IMR-90 (cell line): ENCODE measurements at regions not wholly inside any gene's neighbourhood (a gene's known extent, or its start where the extent isn't known, plus 50 kb on each side); places are given as distances from the start of the nearest gene placed in this dataset.
"Not testable (repeated sequence)": the region's sequence is repeated elsewhere in the genome, so short reads cannot be mapped to it uniquely, and the experiment has no call there.

ENCODE experiments used
- ATAC-seq: fragments of 200-7000 bp; cut with Tn5 transposase; 2 replicates; pipeline ENCODE4 v1.9.1; 2020; ENCODE audit warnings: low read depth, mild to moderate bottlenecking, moderate library complexity
- BruUV-seq: library from RNA; stranded (reverse); fragments of 400-500 nt; replicated peaks from 2 replicates; lab custom pipeline; 2021; lab: Mats Ljungman, UMichigan
- CTCF ChIA-PET: fragments of 300-600 bp; formaldehyde crosslinking; extraction: SDS; loops from one replicate; lab custom pipeline; 2021; ENCODE audit warnings: antibody characterized with exemption; lab: Yijun Ruan, JAX
- POLR2A ChIA-PET: fragments of 300-600 bp; sonication (Branson Sonifier 250); formaldehyde crosslinking; loops from one replicate; lab custom pipeline; 2022; ENCODE audit warnings: antibody characterized with exemption; ENCODE audit not compliant: unreplicated experiment; lab: Charles Lee
- DNase-seq: peaks from one replicate; pipeline ENCODE4 v3.0.0; 2013
- H2AFZ ChIP-seq: replicated peaks from 2 replicates; pipeline ENCODE3; 2013; ENCODE audit warnings: low read length, mild to moderate bottlenecking; ENCODE audit not compliant: poor library complexity
- H2AK5ac ChIP-seq: 2 replicates; pipeline ENCODE4 v1.6.1; 2013; ENCODE audit warnings: low read depth, low read length, inconsistent platforms
- H2AK9ac ChIP-seq: replicated peaks from 2 replicates; pipeline ENCODE3; 2013; ENCODE audit warnings: mild to moderate bottlenecking, low read depth, low read length, moderate library complexity; ENCODE audit not compliant: poor library complexity
- H2BK120ac ChIP-seq: 2 replicates; pipeline ENCODE4 v1.6.1; 2013; ENCODE audit warnings: low read depth, low read length, inconsistent platforms
- H2BK15ac ChIP-seq: 3 replicates; pipeline ENCODE4 v1.6.1; 2013; ENCODE audit warnings: low read depth, low read length, inconsistent platforms
- H2BK20ac ChIP-seq: 2 replicates; pipeline ENCODE4 v1.6.1; 2013; ENCODE audit warnings: low read depth, mild to moderate bottlenecking, inconsistent platforms, low read length, moderate library complexity
- H2BK5ac ChIP-seq: 2 replicates; pipeline ENCODE4 v1.6.1; 2013; ENCODE audit warnings: mild to moderate bottlenecking, low read depth, low read length, inconsistent platforms; ENCODE audit not compliant: poor library complexity, severe bottlenecking
- H3K14ac ChIP-seq: replicated peaks from 2 replicates; pipeline ENCODE4 v1.6.1; 2013; ENCODE audit warnings: low read depth, low read length, inconsistent platforms
- H3K18ac ChIP-seq: 2 replicates; pipeline ENCODE4 v1.6.1; 2013; ENCODE audit warnings: low read depth, low read length, control low read depth
- H3K23ac ChIP-seq: 2 replicates; pipeline ENCODE4 v1.6.1; 2013; ENCODE audit warnings: low read depth, low read length, inconsistent platforms
- H3K27ac ChIP-seq: 2 replicates; pipeline ENCODE4 v1.5.1; 2013; ENCODE audit warnings: mild to moderate bottlenecking, control low read depth, low read length; ENCODE audit not compliant: insufficient read depth
- H3K27me3 ChIP-seq: 2 replicates; pipeline ENCODE4 v1.6.1; 2013; ENCODE audit warnings: low read length; ENCODE audit not compliant: control insufficient read depth, insufficient read depth
- H3K36me3 ChIP-seq: 2 replicates; pipeline ENCODE4 v1.6.1; 2013; ENCODE audit warnings: low read length, mixed read lengths; ENCODE audit not compliant: control insufficient read depth, insufficient read depth
- H3K4ac ChIP-seq: 2 replicates; pipeline ENCODE4 v1.6.1; 2013; ENCODE audit warnings: low read depth, low read length, inconsistent platforms
- H3K4me1 ChIP-seq: 2 replicates; pipeline ENCODE4 v1.6.1; 2013; ENCODE audit warnings: low read length, mixed read lengths; ENCODE audit not compliant: control insufficient read depth, insufficient read depth
- H3K4me2 ChIP-seq: 2 replicates; pipeline ENCODE4 v1.6.1; 2013; ENCODE audit warnings: low read depth, mild to moderate bottlenecking, control low read depth, low read length, moderate library complexity
- H3K4me3 ChIP-seq: 2 replicates; pipeline ENCODE4 v1.5.1; 2013; ENCODE audit warnings: low read depth, mild to moderate bottlenecking, control low read depth, low read length, moderate library complexity; ENCODE audit not compliant: insufficient read depth
- H3K56ac ChIP-seq: 2 replicates; pipeline ENCODE4 v1.6.1; 2013; ENCODE audit warnings: low read length, inconsistent platforms; ENCODE audit not compliant: insufficient read depth; ENCODE audit errors: extremely low read depth
- H3K79me1 ChIP-seq, 2 experiments: 2 replicates each; pipeline ENCODE4 v1.6.1; 2013; ENCODE audit warnings: low read length in 2 of 2, inconsistent platforms in 1 of 2, low read depth in 1 of 2
- H3K9ac ChIP-seq: 2 replicates; pipeline ENCODE4 v1.6.1; 2013; ENCODE audit warnings: low read depth, low read length, control low read depth
- H3K9me1 ChIP-seq: 2 replicates; pipeline ENCODE4 v1.6.1; 2013; ENCODE audit warnings: low read length, inconsistent platforms; ENCODE audit not compliant: insufficient read depth
- H3K9me3 ChIP-seq: 2 replicates; pipeline ENCODE4 v1.6.1; 2013; ENCODE audit warnings: low read length; ENCODE audit not compliant: control insufficient read depth, insufficient read depth
- H4K20me1 ChIP-seq: 2 replicates; pipeline ENCODE4 v1.6.1; 2013; ENCODE audit warnings: low read length, inconsistent platforms; ENCODE audit not compliant: insufficient read depth
- H4K5ac ChIP-seq: 2 replicates; pipeline ENCODE4 v1.6.1; 2013; ENCODE audit warnings: mild to moderate bottlenecking, low read depth, low read length, control low read depth
- H4K8ac ChIP-seq, 2 experiments: 2 replicates each; pipeline ENCODE4 v1.6.1; 2013; ENCODE audit warnings: low read depth in 2 of 2, low read length in 2 of 2, control low read depth in 1 of 2, inconsistent platforms in 1 of 2
- H4K91ac ChIP-seq: 2 replicates; pipeline ENCODE4 v1.6.1; 2013; ENCODE audit warnings: low read depth, low read length, inconsistent platforms; ENCODE audit not compliant: insufficient read depth
- WGBS, 2 experiments: methylation state at CpG; one replicate each; pipeline versions ENCODE4 v1.1.5 to v1.1.7; 2013; ENCODE audit warnings: missing lambda C conversion rate in 2 of 2; ENCODE audit not compliant: insufficient read length in 1 of 2; ENCODE audit errors: extremely low coverage in 2 of 2; 5-methylcytosine and 5-hydroxymethylcytosine counted together
- dilution Hi-C: fragments of 300-500 bp; cut with HindIII; formaldehyde crosslinking; loops from one replicate; pipeline ENCODE4 v1.14.3; 2018; ENCODE audit warnings: low sequenced_read_pairs; ENCODE audit not compliant: unreplicated experiment
- in situ Hi-C: fragments of 300-500 bp; cut with MboI; formaldehyde crosslinking; loops from 3 replicates; pipeline ENCODE4 v1.14.3; 2019; ENCODE audit warnings: low sequenced_read_pairs, inconsistent platforms, mixed read lengths
- intact Hi-C: fragments of 100-400 bp; cut with micrococcal nuclease; formaldehyde crosslinking; loops from 2 replicates; pipeline ENCODE4 v1.10.0; 2022

- H3K23ac ChIP-seq, H3K9me3 ChIP-seq, DNase-seq, dilution Hi-C loops, H3K18ac ChIP-seq, H3K9ac ChIP-seq, H3K79me1 ChIP-seq, H3K56ac ChIP-seq, CTCF ChIA-PET, H3K27ac ChIP-seq, ATAC-seq, H2AK9ac ChIP-seq, in situ Hi-C loops, H2AK5ac ChIP-seq, H4K8ac ChIP-seq, H3K4ac ChIP-seq, H3K27me3 ChIP-seq, H4K5ac ChIP-seq, H3K4me1 ChIP-seq, H2BK120ac ChIP-seq, H2BK5ac ChIP-seq, H3K14ac ChIP-seq, H2BK15ac ChIP-seq, H3K4me2 ChIP-seq, intact Hi-C loops, H2BK20ac ChIP-seq, H3K9me1 ChIP-seq, H3K4me3 ChIP-seq, BruUV-seq, H4K91ac ChIP-seq, H2AFZ ChIP-seq, H3K36me3 ChIP-seq, H4K20me1 ChIP-seq, POLR2A ChIA-PET: not testable (repeated sequence)
- no CpG with 5 or more reads among the region's 29 CpGs for WGBS, 2 experiments
Observed at GRCh38 chr15:81870746-81871106, 175.1 kb downstream of the MEX3B start.

GRCh38 chr15:81870062-81870745 lies 175.6 kb downstream of the MEX3B start:
- H3K4ac ChIP-seq, H3K27me3 ChIP-seq, intact Hi-C loops, CTCF ChIA-PET, POLR2A ChIA-PET, H2AK9ac ChIP-seq, H3K4me3 ChIP-seq, H3K56ac ChIP-seq, H3K18ac ChIP-seq, H4K91ac ChIP-seq, H3K4me1 ChIP-seq, DNase-seq, H2BK20ac ChIP-seq, in situ Hi-C loops, H4K8ac ChIP-seq, H2AFZ ChIP-seq, H2BK120ac ChIP-seq, H3K4me2 ChIP-seq, H3K27ac ChIP-seq, H4K5ac ChIP-seq, H2AK5ac ChIP-seq, dilution Hi-C loops, H2BK15ac ChIP-seq, H3K9me1 ChIP-seq, H4K20me1 ChIP-seq, H3K9me3 ChIP-seq, H3K36me3 ChIP-seq, H3K14ac ChIP-seq, ATAC-seq, H3K23ac ChIP-seq, H2BK5ac ChIP-seq, H3K9ac ChIP-seq, BruUV-seq, H3K79me1 ChIP-seq: not testable (repeated sequence)
- WGBS, 2 experiments: 100% methylated on average over 2 of the region's 16 CpGs; no CpG with 5 or more reads in 1 of the 2 experiments
